ENCODE measurements at regions not wholly inside any gene's neighbourhood (a gene's known extent, or its start where the extent isn't known, plus 50 kb on each side); places are given as distances from the start of the nearest gene placed in this dataset.

GRCh38 chr12:65539023-65539422 is 260.5 kb downstream of the MSRB3 start:
- H3K27ac ChIP-seq (ENCODE audit: low read depth, low read length), result no peak overlapping the region
- TF ChIP-seq EZH2phosphoT487 (conservative IDR thresholded peaks at IDR 0.05; ENCODE audit: low read length) (no peak), CTCF (IDR thresholded peaks at IDR 0.05; ENCODE audit: insufficient read depth, low read length, poor library complexity, severe bottlenecking) (no peak)
- H3K9me3 ChIP-seq (ENCODE audit: insufficient read depth, low read length), result no peaks in the 10 kb centered on the region
- H3K4me3 ChIP-seq (ENCODE audit: insufficient read depth, low read length, poor library complexity, severe bottlenecking), result no peak overlapping the region
- no peaks in the 10 kb centered on the region for H3K79me2 ChIP-seq (ENCODE audit: insufficient read depth, low read length)
- H2AFZ ChIP-seq (ENCODE audit: low read depth, low read length, severe bottlenecking), result no peak overlapping the region
- H3K27me3 ChIP-seq (ENCODE audit: low read length), result no peaks in the 10 kb centered on the region
- no peaks in the 10 kb centered on the region for H3F3A ChIP-seq (ENCODE audit: insufficient read depth)
- H3K36me3 ChIP-seq (ENCODE audit: low read length), result no peaks in the 10 kb centered on the region
- H4K20me1 ChIP-seq (ENCODE audit: low read depth, low read length), result no peaks in the 10 kb centered on the region
- no peak overlapping the region for H3K4me2 ChIP-seq (ENCODE audit: low read depth, low read length, poor library complexity, severe bottlenecking)
- H3K9me2 ChIP-seq (replicated peaks; ENCODE audit: insufficient read depth, low read length), result no peaks in the 10 kb centered on the region
- no peak overlapping the region for H3K9ac ChIP-seq (ENCODE audit: low read length)

GRCh38 chr12:65540140-65540539 is 261.7 kb downstream of the MSRB3 start:
- no peak for TF ChIP-seq CTCF (IDR thresholded peaks at IDR 0.05; ENCODE audit: insufficient read depth, low read length, poor library complexity, severe bottlenecking)
- TF ChIP-seq EZH2phosphoT487 (conservative IDR thresholded peaks at IDR 0.05; ENCODE audit: low read length), result no peak
- Histone ChIP-seq H3K4me3 (ENCODE audit: insufficient read depth, low read length, poor library complexity, severe bottlenecking) (no peak overlapping the region), H3K79me2 (ENCODE audit: insufficient read depth, low read length) (no peaks in the 10 kb centered on the region), H2AFZ (ENCODE audit: low read depth, low read length, severe bottlenecking) (no peak overlapping the region), H3K36me3 (ENCODE audit: low read length) (no peaks in the 10 kb centered on the region), H3K27me3 (ENCODE audit: low read length) (no peaks in the 10 kb centered on the region), H3K9me2 (replicated peaks; ENCODE audit: insufficient read depth, low read length) (no peaks in the 10 kb centered on the region), H3F3A (ENCODE audit: insufficient read depth) (no peaks in the 10 kb centered on the region), H4K20me1 (ENCODE audit: low read depth, low read length) (no peaks in the 10 kb centered on the region), H3K9me3 (ENCODE audit: insufficient read depth, low read length) (no peaks in the 10 kb centered on the region), H3K27ac (ENCODE audit: low read depth, low read length) (no peak overlapping the region), H3K4me2 (ENCODE audit: low read depth, low read length, poor library complexity, severe bottlenecking) (no peak overlapping the region), H3K9ac (ENCODE audit: low read length) (no peak overlapping the region)

GRCh38 chr12:65546528-65546927 is 268.0 kb downstream of the MSRB3 start:
- no peak overlapping the region for H2AFZ ChIP-seq (ENCODE audit: low read depth, low read length, severe bottlenecking)
- TF ChIP-seq CTCF (IDR thresholded peaks at IDR 0.05; ENCODE audit: insufficient read depth, low read length, poor library complexity, severe bottlenecking), result no peak
- TF ChIP-seq EZH2phosphoT487 (conservative IDR thresholded peaks at IDR 0.05; ENCODE audit: low read length), result no peak
- H3K36me3 ChIP-seq (ENCODE audit: low read length), result no peaks in the 10 kb centered on the region
- H3K9ac ChIP-seq (ENCODE audit: low read length), result no peak overlapping the region
- no peak overlapping the region for H3K4me3 ChIP-seq (ENCODE audit: insufficient read depth, low read length, poor library complexity, severe bottlenecking)
- no peaks in the 10 kb centered on the region for H3K27me3 ChIP-seq (ENCODE audit: low read length)
- no peaks in the 10 kb centered on the region for H3K9me2 ChIP-seq (replicated peaks; ENCODE audit: insufficient read depth, low read length)
- H4K20me1 ChIP-seq (ENCODE audit: low read depth, low read length), result no peaks in the 10 kb centered on the region
- no peaks in the 10 kb centered on the region for H3K9me3 ChIP-seq (ENCODE audit: insufficient read depth, low read length)
- no peak overlapping the region for H3K4me2 ChIP-seq (ENCODE audit: low read depth, low read length, poor library complexity, severe bottlenecking)
- H3K79me2 ChIP-seq (ENCODE audit: insufficient read depth, low read length), result no peaks in the 10 kb centered on the region
- no peak overlapping the region for H3K27ac ChIP-seq (ENCODE audit: low read depth, low read length)
- no peaks in the 10 kb centered on the region for H3F3A ChIP-seq (ENCODE audit: insufficient read depth)
